GM19455 (cell line): ENCODE measurements at regions not wholly inside any gene's neighbourhood (a gene's known extent, or its start where the extent isn't known, plus 50 kb on each side); places are given as distances from the start of the nearest gene placed in this dataset.

ENCODE experiments used
- ATAC-seq: cut with Tn5 transposase; IDR thresholded peaks from one replicate; pipeline ENCODE4 v1.9.1; 2021; ENCODE audit not compliant: unreplicated experiment

- ATAC-seq = no peak
These were observed 53.1 kb upstream of the GLRA2 start for GRCh38 chrX:14476205-14476604.

GRCh38 chrX:14449773-14450172 lies 79.6 kb upstream of the GLRA2 start:
- ATAC-seq = no peak

GRCh38 chrX:14448406-14448805 lies 80.9 kb upstream of the GLRA2 start:
- no peak for ATAC-seq

- ATAC-seq = no peak
These were observed 89.2 kb upstream of the GLRA2 start for GRCh38 chrX:14440106-14440505.

- ATAC-seq = no peak
These were observed 101.7 kb upstream of the GLRA2 start for GRCh38 chrX:14427614-14428013.

GRCh38 chrX:14420841-14421240 lies 108.5 kb upstream of the GLRA2 start:
- no peak for ATAC-seq

- ATAC-seq = no peak
These were observed 116.7 kb upstream of the GLRA2 start for GRCh38 chrX:14412686-14413085.

- ATAC-seq = no peak
These were observed 118.0 kb upstream of the GLRA2 start for GRCh38 chrX:14411326-14411725.

- no peak for ATAC-seq
These were observed 120.0 kb upstream of the GLRA2 start for GRCh38 chrX:14409341-14409740.

GRCh38 chrX:14406225-14406624 lies 123.1 kb upstream of the GLRA2 start:
- no peak for ATAC-seq

- no peak for ATAC-seq
These were observed 130.6 kb upstream of the GLRA2 start for GRCh38 chrX:14398725-14399124.

GRCh38 chrX:14389682-14390081 lies 139.7 kb upstream of the GLRA2 start:
- ATAC-seq = no peak

GRCh38 chrX:14386981-14387380 lies 142.4 kb upstream of the GLRA2 start:
- no peak for ATAC-seq

- ATAC-seq = no peak
These were observed 149.3 kb upstream of the GLRA2 start for GRCh38 chrX:14380044-14380443.

GRCh38 chrX:14377427-14377826 lies 151.9 kb upstream of the GLRA2 start:
- no peak for ATAC-seq

- no peak for ATAC-seq
These were observed 165.6 kb upstream of the GLRA2 start for GRCh38 chrX:14363728-14364127.

GRCh38 chrX:14362721-14363120 lies 166.6 kb upstream of the GLRA2 start:
- ATAC-seq = no peak

- no peak for ATAC-seq
These were observed 167.9 kb upstream of the GLRA2 start for GRCh38 chrX:14361435-14361834.

- no peak for ATAC-seq
These were observed 169.6 kb upstream of the GLRA2 start for GRCh38 chrX:14359727-14360126.

- ATAC-seq = no peak
These were observed 170.0 kb upstream of the GLRA2 start for GRCh38 chrX:14359316-14359715.

- ATAC-seq = no peak
These were observed 172.0 kb upstream of the GLRA2 start for GRCh38 chrX:14357314-14357713.

GRCh38 chrX:14356401-14356800 lies 172.9 kb upstream of the GLRA2 start:
- ATAC-seq = no peak

GRCh38 chrX:14355556-14355955 lies 173.8 kb upstream of the GLRA2 start:
- ATAC-seq = no peak

GRCh38 chrX:14354521-14354920 lies 174.8 kb upstream of the GLRA2 start:
- ATAC-seq = no peak
